ENCODE measurements at regions not wholly inside any gene's neighbourhood (a gene's known extent, or its start where the extent isn't known, plus 50 kb on each side); places are given as distances from the start of the nearest gene placed in this dataset.

DNA sequence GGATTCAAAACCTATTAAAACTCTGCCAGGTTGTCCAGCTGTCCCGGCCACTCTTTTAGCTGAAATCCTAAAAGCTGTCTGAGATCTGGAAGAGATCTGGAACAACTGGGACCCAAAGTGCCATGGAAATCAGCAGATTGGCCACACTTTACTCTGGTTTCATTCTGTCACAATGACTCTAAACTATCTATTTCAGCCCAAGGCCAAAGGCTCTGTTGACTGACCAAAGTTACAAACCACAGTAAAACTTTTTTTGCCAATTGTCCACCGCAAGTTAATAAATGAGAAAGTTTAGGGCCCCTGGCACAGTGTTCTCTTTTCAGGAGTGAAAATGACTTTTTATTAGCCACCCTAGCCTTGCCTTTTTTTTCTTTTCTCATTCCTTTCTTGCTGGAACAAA, 113.4 kb upstream of the CPM start:
- H4K20me1 ChIP-seq (ENCODE audit: insufficient read depth), result no peaks in the 10 kb centered on the region
- H3K9me2 ChIP-seq (ENCODE audit: insufficient read depth, low read length), result no peaks in the 10 kb centered on the region
- H3K79me2 ChIP-seq (replicated peaks; ENCODE audit: insufficient read depth, low read length), result no peaks in the 10 kb centered on the region
- no peaks in the 10 kb centered on the region for H3F3A ChIP-seq (ENCODE audit: insufficient read depth, low read length, poor library complexity, severe bottlenecking)
- no peak overlapping the region for H2AFZ ChIP-seq (ENCODE audit: low read depth, low read length)
- TF ChIP-seq, protein P1, sequence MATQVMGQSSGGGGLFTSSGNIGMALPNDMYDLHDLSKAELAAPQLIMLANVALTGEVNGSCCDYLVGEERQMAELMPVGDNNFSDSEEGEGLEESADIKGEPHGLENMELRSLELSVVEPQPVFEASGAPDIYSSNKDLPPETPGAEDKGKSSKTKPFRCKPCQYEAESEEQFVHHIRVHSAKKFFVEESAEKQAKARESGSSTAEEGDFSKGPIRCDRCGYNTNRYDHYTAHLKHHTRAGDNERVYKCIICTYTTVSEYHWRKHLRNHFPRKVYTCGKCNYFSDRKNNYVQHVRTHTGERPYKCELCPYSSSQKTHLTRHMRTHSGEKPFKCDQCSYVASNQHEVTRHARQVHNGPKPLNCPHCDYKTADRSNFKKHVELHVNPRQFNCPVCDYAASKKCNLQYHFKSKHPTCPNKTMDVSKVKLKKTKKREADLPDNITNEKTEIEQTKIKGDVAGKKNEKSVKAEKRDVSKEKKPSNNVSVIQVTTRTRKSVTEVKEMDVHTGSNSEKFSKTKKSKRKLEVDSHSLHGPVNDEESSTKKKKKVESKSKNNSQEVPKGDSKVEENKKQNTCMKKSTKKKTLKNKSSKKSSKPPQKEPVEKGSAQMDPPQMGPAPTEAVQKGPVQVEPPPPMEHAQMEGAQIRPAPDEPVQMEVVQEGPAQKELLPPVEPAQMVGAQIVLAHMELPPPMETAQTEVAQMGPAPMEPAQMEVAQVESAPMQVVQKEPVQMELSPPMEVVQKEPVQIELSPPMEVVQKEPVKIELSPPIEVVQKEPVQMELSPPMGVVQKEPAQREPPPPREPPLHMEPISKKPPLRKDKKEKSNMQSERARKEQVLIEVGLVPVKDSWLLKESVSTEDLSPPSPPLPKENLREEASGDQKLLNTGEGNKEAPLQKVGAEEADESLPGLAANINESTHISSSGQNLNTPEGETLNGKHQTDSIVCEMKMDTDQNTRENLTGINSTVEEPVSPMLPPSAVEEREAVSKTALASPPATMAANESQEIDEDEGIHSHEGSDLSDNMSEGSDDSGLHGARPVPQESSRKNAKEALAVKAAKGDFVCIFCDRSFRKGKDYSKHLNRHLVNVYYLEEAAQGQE (IDR thresholded peaks at IDR 0.05; ENCODE audit: borderline replicate concordance), result no peak
- no peak for TF ChIP-seq SMC3 (conservative IDR thresholded peaks at IDR 0.05; ENCODE audit: poor library complexity)
- no peak for TF ChIP-seq RAD21 (conservative IDR thresholded peaks at IDR 0.05)
- no peak for TF ChIP-seq EZH2 (IDR thresholded peaks at IDR 0.05; ENCODE audit: borderline replicate concordance, insufficient read depth, low read length, poor library complexity, severe bottlenecking)
- H3K4me3 ChIP-seq (ENCODE audit: low read length), result no peak overlapping the region
- no peaks in the 10 kb centered on the region for H3K27me3 ChIP-seq (ENCODE audit: insufficient read depth, low read depth, low read length)
- no peaks in the 10 kb centered on the region for H3K36me3 ChIP-seq (ENCODE audit: insufficient read depth, low read length)
- H3K9me3 ChIP-seq (ENCODE audit: low read length), result no peaks in the 10 kb centered on the region
- H3K27ac ChIP-seq (ENCODE audit: low read length), result no peak overlapping the region
- H3K4me2 ChIP-seq (ENCODE audit: low read length), result no peak overlapping the region
- no peak overlapping the region for H3K9ac ChIP-seq (ENCODE audit: low read length)

DNA sequence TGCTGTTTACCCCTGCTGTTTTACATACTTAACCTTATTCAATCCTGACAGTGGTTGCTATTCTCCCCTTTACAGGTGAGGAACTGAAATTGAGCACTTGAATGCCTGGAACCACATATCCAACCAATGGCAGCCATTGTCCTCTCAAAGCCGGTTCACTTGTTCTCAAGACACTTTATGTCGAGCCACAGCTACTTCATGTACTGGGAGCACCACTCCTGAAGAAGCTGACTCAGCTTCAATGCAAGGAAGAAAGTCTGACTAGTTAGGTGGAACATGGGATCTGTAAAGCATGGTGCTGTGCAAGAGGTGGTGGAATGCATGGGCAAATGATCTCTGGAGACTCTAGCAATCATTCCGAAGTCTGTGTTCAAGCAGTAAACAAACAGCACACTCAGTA, 113.9 kb upstream of the CPM start:
- H3K27ac ChIP-seq (ENCODE audit: low read length), result no peak overlapping the region
- TF ChIP-seq EP300 (conservative IDR thresholded peaks at IDR 0.05; ENCODE audit: poor library complexity, severe bottlenecking) (no peak), EZH2 (IDR thresholded peaks at IDR 0.05; ENCODE audit: borderline replicate concordance, insufficient read depth, low read length, poor library complexity, severe bottlenecking) (no peak), RAD21 (conservative IDR thresholded peaks at IDR 0.05) (no peak), MXI1 (conservative IDR thresholded peaks at IDR 0.05; ENCODE audit: poor library complexity, severe bottlenecking) (no peak), POLR2AphosphoS5 (IDR thresholded peaks at IDR 0.05) (no peak), TAF1 (IDR thresholded peaks at IDR 0.05; ENCODE audit: low read depth) (no peak), SMC3 (conservative IDR thresholded peaks at IDR 0.05; ENCODE audit: poor library complexity) (no peak)
- TF ChIP-seq, protein P1 (IDR thresholded peaks at IDR 0.05; ENCODE audit: borderline replicate concordance), result no peak
- TF ChIP-seq, protein P2, sequence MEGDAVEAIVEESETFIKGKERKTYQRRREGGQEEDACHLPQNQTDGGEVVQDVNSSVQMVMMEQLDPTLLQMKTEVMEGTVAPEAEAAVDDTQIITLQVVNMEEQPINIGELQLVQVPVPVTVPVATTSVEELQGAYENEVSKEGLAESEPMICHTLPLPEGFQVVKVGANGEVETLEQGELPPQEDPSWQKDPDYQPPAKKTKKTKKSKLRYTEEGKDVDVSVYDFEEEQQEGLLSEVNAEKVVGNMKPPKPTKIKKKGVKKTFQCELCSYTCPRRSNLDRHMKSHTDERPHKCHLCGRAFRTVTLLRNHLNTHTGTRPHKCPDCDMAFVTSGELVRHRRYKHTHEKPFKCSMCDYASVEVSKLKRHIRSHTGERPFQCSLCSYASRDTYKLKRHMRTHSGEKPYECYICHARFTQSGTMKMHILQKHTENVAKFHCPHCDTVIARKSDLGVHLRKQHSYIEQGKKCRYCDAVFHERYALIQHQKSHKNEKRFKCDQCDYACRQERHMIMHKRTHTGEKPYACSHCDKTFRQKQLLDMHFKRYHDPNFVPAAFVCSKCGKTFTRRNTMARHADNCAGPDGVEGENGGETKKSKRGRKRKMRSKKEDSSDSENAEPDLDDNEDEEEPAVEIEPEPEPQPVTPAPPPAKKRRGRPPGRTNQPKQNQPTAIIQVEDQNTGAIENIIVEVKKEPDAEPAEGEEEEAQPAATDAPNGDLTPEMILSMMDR (IDR thresholded peaks at IDR 0.05; ENCODE audit: poor library complexity, severe bottlenecking), result no peak
- H3K4me2 ChIP-seq (ENCODE audit: low read length), result no peak overlapping the region
- H4K20me1 ChIP-seq (ENCODE audit: insufficient read depth), result no peaks in the 10 kb centered on the region
- H3K9me3 ChIP-seq (ENCODE audit: low read length), result no peaks in the 10 kb centered on the region
- no peaks in the 10 kb centered on the region for H3K9me2 ChIP-seq (ENCODE audit: insufficient read depth, low read length)
- no peaks in the 10 kb centered on the region for H3K79me2 ChIP-seq (replicated peaks; ENCODE audit: insufficient read depth, low read length)
- H3F3A ChIP-seq (ENCODE audit: insufficient read depth, low read length, poor library complexity, severe bottlenecking), result no peaks in the 10 kb centered on the region
- no peaks in the 10 kb centered on the region for H3K36me3 ChIP-seq (ENCODE audit: insufficient read depth, low read length)
- H3K27me3 ChIP-seq (ENCODE audit: insufficient read depth, low read depth, low read length), result no peaks in the 10 kb centered on the region
- no peak overlapping the region for H3K4me3 ChIP-seq (ENCODE audit: low read length)
- H3K9ac ChIP-seq (ENCODE audit: low read length), result no peak overlapping the region
- H2AFZ ChIP-seq (ENCODE audit: low read depth, low read length), result no peak overlapping the region

Measured in neural cell (in vitro differentiated cells).